Activated B cell treated with CpG ODN at 0.5 μM for 24 hours (primary cell): ENCODE measurements at regions not wholly inside any gene's neighbourhood (a gene's known extent, or its start where the extent isn't known, plus 50 kb on each side); places are given as distances from the start of the nearest gene placed in this dataset.

Experiments
- ATAC-seq: fragments of 200-7000 bp; cut with Tn5 transposase; one replicate; pipeline ENCODE4 v1.10.0; 2021; ENCODE audit warnings: low read depth, mild to moderate bottlenecking, moderate library complexity
- CTCF ChIA-PET: fragments of 350-600 bp; sonication (Branson Sonifier 250); formaldehyde crosslinking; loops from one replicate; lab custom pipeline; 2021; ENCODE audit warnings: antibody characterized with exemption; lab: Charles Lee
- POLR2A ChIA-PET: fragments of 350-600 bp; sonication (Branson Sonifier 250); formaldehyde crosslinking; loops from one replicate; lab custom pipeline; 2021; ENCODE audit warnings: antibody characterized with exemption; lab: Charles Lee
- DNase-seq: peaks from one replicate; pipeline ENCODE4 v3.0.0; 2022
- H3K27ac Mint-ChIP-seq: one replicate; pipeline ENCODE4 v1.8.0; 2020; ENCODE audit warnings: mixed read lengths
- H3K27me3 Mint-ChIP-seq: one replicate; pipeline ENCODE4 v1.8.0; 2021; ENCODE audit warnings: mixed read lengths
- H3K36me3 Mint-ChIP-seq: one replicate; pipeline ENCODE4 v1.8.0; 2021; ENCODE audit warnings: low read depth, mixed read lengths
- H3K4me1 Mint-ChIP-seq: one replicate; pipeline ENCODE4 v1.8.0; 2021; ENCODE audit warnings: mixed read lengths
- H3K4me3 Mint-ChIP-seq: one replicate; pipeline ENCODE4 v1.8.0; 2020; ENCODE audit warnings: mild to moderate bottlenecking, mixed read lengths
- H3K9me3 Mint-ChIP-seq: one replicate; pipeline ENCODE4 v1.8.0; 2020; ENCODE audit warnings: mixed read lengths
- intact Hi-C: fragments of 100-400 bp; cut with micrococcal nuclease; formaldehyde crosslinking; loops from one replicate; pipeline ENCODE4 v1.15.1; 2024
- TF ChIP-seq, protein P1 (sequence below): fragments of 200-600 bp; IDR thresholded peaks from one replicate; pipeline ENCODE4 v1.8.0; 2022; ENCODE audit warnings: antibody characterized with exemption, mild to moderate bottlenecking

DNA sequence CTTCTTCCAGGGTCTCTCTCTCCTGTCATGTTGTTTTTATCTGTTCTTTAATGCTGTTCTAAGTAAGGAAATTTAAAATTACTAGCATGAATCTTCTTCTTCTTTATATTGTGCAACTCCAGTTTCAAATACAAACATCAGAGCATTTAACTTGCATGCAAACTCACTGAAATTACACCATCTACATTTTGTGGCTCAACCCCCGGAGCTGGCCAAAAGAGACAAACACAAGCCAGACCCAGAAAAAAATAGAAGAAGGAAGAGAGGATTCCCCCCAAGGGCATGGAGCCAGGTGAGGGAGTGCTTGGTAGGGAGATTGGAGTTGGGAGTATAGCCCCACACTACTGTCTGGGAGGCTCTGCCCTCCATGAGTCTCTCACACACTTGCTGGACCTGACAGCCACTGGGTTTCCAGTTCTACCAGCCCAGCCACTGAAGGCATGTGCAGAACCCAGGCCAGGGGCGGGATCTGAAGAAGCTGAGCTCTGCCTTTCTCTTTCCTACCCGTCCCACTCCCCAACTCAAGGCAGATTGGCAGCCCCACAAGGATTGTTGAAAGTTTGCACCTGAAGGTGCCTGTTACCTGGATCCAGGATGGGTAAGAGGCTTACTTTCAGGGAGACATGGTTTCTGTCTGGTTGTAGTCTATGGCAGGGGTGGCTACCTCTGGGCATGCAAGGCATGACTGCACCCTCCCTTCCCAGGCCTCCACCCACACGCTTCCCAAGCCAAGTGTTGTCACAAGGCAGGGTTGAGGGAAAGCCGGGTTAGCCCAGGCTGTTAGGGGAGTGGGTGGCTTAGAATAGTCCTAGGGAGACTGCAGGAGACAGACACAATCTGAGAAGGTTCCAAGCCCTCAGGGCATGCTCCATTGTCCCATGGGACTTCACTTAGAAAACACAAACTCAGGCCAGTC, 297.2 kb downstream of the TGFB2 start:
- CTCF ChIA-PET, result no interaction called here
- ATAC-seq, result no peak
- DNase-seq, result no peak
- H3K9me3 Mint-ChIP-seq, result no peaks in the 10 kb centered on the region
- TF ChIP-seq, protein P1, sequence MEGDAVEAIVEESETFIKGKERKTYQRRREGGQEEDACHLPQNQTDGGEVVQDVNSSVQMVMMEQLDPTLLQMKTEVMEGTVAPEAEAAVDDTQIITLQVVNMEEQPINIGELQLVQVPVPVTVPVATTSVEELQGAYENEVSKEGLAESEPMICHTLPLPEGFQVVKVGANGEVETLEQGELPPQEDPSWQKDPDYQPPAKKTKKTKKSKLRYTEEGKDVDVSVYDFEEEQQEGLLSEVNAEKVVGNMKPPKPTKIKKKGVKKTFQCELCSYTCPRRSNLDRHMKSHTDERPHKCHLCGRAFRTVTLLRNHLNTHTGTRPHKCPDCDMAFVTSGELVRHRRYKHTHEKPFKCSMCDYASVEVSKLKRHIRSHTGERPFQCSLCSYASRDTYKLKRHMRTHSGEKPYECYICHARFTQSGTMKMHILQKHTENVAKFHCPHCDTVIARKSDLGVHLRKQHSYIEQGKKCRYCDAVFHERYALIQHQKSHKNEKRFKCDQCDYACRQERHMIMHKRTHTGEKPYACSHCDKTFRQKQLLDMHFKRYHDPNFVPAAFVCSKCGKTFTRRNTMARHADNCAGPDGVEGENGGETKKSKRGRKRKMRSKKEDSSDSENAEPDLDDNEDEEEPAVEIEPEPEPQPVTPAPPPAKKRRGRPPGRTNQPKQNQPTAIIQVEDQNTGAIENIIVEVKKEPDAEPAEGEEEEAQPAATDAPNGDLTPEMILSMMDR, result no peak
- intact Hi-C loops, result no loop called here
- no peaks in the 10 kb centered on the region for H3K4me1 Mint-ChIP-seq
- H3K27me3 Mint-ChIP-seq, result no peaks in the 10 kb centered on the region
- no peak overlapping the region for H3K27ac Mint-ChIP-seq
- POLR2A ChIA-PET, result no interaction called here
- no peaks in the 10 kb centered on the region for H3K36me3 Mint-ChIP-seq
- no peak overlapping the region for H3K4me3 Mint-ChIP-seq

DNA sequence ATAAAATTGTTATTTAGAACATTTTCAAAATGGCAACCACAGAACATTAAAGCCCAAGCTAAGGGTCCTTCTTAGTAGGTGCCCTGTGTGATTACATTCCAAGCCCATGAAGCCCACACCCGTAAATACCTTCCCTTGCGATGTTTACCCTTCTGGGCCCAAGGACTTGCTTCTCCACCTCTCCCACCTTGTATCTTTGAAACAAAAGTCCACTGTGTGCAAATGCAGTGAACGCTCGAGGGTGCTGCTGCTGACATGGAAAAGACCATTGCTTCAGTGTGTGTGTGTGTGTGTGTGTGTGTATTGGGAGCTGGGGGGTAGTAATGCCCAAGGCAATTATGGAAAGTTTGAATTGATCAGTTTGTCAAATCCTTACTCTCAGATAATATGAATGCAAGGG, 298.1 kb downstream of the TGFB2 start:
- no peaks in the 10 kb centered on the region for H3K4me1 Mint-ChIP-seq
- H3K4me3 Mint-ChIP-seq, result no peak overlapping the region
- H3K27me3 Mint-ChIP-seq, result no peaks in the 10 kb centered on the region
- ATAC-seq (no peak), DNase-seq (no peak)
- POLR2A ChIA-PET, result no interaction called here
- no peaks in the 10 kb centered on the region for H3K9me3 Mint-ChIP-seq
- CTCF ChIA-PET, result no interaction called here
- no peak overlapping the region for H3K27ac Mint-ChIP-seq
- TF ChIP-seq, protein P1, result no peak
- H3K36me3 Mint-ChIP-seq, result no peaks in the 10 kb centered on the region
- intact Hi-C loops, result no loop called here

DNA sequence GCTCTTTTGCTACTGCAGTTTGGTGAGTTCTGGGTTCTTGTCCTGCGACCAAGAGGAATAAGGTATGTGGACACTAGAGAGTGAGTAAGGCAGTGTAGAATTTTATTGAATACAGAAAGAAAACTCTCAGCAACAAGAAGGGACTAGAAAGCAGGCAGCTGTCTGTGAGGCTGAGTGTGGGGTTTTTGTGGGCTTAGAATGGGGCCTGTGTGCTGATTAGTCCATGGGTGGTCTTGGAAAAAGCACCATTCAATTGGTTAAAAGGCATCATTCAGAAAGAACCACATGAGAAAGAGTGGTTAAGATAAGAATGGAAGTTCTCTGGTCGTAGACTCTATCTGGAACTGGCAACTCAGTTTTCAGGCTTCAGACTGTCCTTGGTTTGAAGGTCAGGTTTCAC, 298.8 kb downstream of the TGFB2 start:
- intact Hi-C loops, result no loop called here
- H3K4me3 Mint-ChIP-seq, result no peak overlapping the region
- H3K27ac Mint-ChIP-seq, result no peak overlapping the region
- H3K27me3 Mint-ChIP-seq, result no peaks in the 10 kb centered on the region
- ChIA-PET CTCF (no interaction called here), POLR2A (no interaction called here)
- no peaks in the 10 kb centered on the region for H3K9me3 Mint-ChIP-seq
- ATAC-seq (no peak), DNase-seq (no peak)
- H3K4me1 Mint-ChIP-seq, result no peaks in the 10 kb centered on the region
- no peaks in the 10 kb centered on the region for H3K36me3 Mint-ChIP-seq
- TF ChIP-seq, protein P1, result no peak

DNA sequence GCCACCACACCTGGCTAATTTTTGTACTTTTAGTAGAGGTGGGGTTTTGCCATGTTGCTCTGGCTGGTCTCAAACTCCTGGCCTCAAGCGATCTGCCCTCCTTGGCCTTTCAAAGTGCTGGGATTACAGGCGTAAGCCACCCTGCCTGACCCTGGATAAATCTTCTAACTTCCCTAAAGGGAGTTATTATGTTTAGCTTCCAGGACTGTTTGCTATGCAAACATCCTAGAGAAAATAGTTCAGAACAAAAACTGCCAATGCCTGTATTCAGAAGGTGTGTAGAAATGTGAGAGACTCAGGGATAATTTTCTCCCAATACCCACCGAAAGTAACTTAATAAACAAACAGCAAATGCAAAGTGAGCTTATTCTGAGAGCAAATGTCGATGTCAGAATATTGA, 301.2 kb downstream of the TGFB2 start:
- TF ChIP-seq, protein P1, result no peak
- CTCF ChIA-PET, result no interaction called here
- no peak overlapping the region for H3K4me3 Mint-ChIP-seq
- POLR2A ChIA-PET, result no interaction called here
- no peaks in the 10 kb centered on the region for H3K9me3 Mint-ChIP-seq
- no peaks in the 10 kb centered on the region for H3K27me3 Mint-ChIP-seq
- H3K27ac Mint-ChIP-seq, result no peak overlapping the region
- no peaks in the 10 kb centered on the region for H3K4me1 Mint-ChIP-seq
- intact Hi-C loops, result no loop called here
- ATAC-seq, result no peak
- no peak for DNase-seq
- no peaks in the 10 kb centered on the region for H3K36me3 Mint-ChIP-seq

DNA sequence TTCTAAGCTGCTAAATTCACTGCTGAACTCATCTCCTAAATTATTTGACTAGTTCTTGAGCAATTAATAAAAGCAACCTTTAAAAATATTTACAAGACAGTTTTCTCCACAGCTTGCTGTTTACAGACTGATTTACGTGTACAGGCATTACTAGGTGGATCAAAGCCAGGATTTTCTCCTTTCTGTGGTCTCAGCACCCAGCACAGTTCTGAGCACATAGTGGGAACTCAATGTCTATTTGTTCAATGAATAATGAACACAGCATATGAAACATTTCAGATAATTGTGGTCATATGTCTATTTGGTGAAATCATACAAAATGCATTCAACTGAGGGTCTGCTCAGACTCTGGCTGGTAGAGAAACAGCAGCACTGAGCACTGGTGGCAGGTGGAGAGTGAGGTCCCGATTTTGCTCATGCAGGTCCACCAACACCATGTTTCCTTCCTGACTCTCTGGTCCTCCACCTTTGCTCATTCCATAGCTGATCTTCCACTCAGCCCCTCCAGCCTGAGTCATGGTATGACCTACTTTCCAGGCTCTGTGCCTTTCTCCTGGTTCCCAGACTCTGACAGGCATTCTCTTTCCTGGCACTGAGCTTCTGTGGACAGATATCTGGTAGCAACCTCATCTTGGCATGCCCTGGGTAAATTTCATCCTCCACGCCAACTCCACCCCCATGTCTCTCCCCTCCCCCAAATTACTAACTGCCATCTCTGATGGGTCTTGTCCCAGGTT, 311.3 kb downstream of the TGFB2 start:
- TF ChIP-seq, protein P1, result no peak
- no peak for ATAC-seq
- intact Hi-C loops, result no loop called here
- CTCF ChIA-PET, result no interaction called here
- Mint-ChIP-seq H3K9me3 (no peaks in the 10 kb centered on the region), H3K27me3 (peaks cover 10% of the 10 kb centered on the region), H3K4me1 (no peaks in the 10 kb centered on the region), H3K36me3 (no peaks in the 10 kb centered on the region), H3K27ac (no peak overlapping the region), H3K4me3 (no peak overlapping the region)
- POLR2A ChIA-PET, result no interaction called here
- no peak for DNase-seq
